DMS153 treated with DMSO at 0.1 percent for 48 hours (cell line): ENCODE measurements at regions not wholly inside any gene's neighbourhood (a gene's known extent, or its start where the extent isn't known, plus 50 kb on each side); places are given as distances from the start of the nearest gene placed in this dataset.
A peak's percentile ranks its signal among the peaks of the same experiment; 100 is the strongest.
"Not testable (repeated sequence)": the region's sequence is repeated elsewhere in the genome, so short reads cannot be mapped to it uniquely, and the experiment has no call there.

Experiments used
- DNase-seq: peaks from one replicate; lab custom pipeline; 2025; ENCODE audit not compliant: unreplicated experiment; lab: John Stamatoyannopoulos, UW

- DNase-seq, result no peak
Measured at GRCh38 chr7:140283472-140283871, 106.7 kb upstream of the KDM7A start.

- no peak for DNase-seq
Measured at GRCh38 chr7:140281960-140282359, 105.2 kb upstream of the KDM7A start.

GRCh38 chr7:140281255-140281654 is 104.5 kb upstream of the KDM7A start:
- no peak for DNase-seq

GRCh38 chr7:140276001-140276400 is 99.2 kb upstream of the KDM7A start:
- DNase-seq, result no peak

GRCh38 chr7:140275069-140275965 is 98.5 kb upstream of the KDM7A start:
- no peak for DNase-seq

GRCh38 chr7:140273417-140273816 is 96.6 kb upstream of the KDM7A start:
- DNase-seq, result no peak

- not testable (repeated sequence) for DNase-seq
Measured at GRCh38 chr7:140271643-140271968, 94.8 kb upstream of the KDM7A start.

- DNase-seq, result no peak
Measured at GRCh38 chr7:140269004-140269638, 92.3 kb upstream of the KDM7A start.

- no peak for DNase-seq
Measured at GRCh38 chr7:140267381-140268226, 90.8 kb upstream of the KDM7A start.

- no peak for DNase-seq
Measured at GRCh38 chr7:140263277-140263676, 86.5 kb upstream of the KDM7A start.

GRCh38 chr7:140262242-140262903 is 85.6 kb upstream of the KDM7A start:
- DNase-seq, result no peak

GRCh38 chr7:140261522-140261921 is 84.7 kb upstream of the KDM7A start:
- no peak for DNase-seq

GRCh38 chr7:140261105-140261486 is 84.3 kb upstream of the KDM7A start:
- no peak for DNase-seq

GRCh38 chr7:140260352-140261104 is 83.7 kb upstream of the KDM7A start:
- peak; percentile 96 for DNase-seq

GRCh38 chr7:140257278-140257677 is 80.5 kb upstream of the KDM7A start:
- DNase-seq, result not testable (repeated sequence)

GRCh38 chr7:140254976-140255375 is 78.2 kb upstream of the KDM7A start:
- not testable (repeated sequence) for DNase-seq

- DNase-seq, result no peak
Measured at GRCh38 chr7:140249036-140249806, 72.4 kb upstream of the KDM7A start.

GRCh38 chr7:140247559-140247958 is 70.8 kb upstream of the KDM7A start:
- DNase-seq, result no peak

GRCh38 chr7:140245611-140246105 is 68.9 kb upstream of the KDM7A start:
- no peak for DNase-seq
